ENCODE measurements at regions not wholly inside any gene's neighbourhood (a gene's known extent, or its start where the extent isn't known, plus 50 kb on each side); places are given as distances from the start of the nearest gene placed in this dataset.

DNA sequence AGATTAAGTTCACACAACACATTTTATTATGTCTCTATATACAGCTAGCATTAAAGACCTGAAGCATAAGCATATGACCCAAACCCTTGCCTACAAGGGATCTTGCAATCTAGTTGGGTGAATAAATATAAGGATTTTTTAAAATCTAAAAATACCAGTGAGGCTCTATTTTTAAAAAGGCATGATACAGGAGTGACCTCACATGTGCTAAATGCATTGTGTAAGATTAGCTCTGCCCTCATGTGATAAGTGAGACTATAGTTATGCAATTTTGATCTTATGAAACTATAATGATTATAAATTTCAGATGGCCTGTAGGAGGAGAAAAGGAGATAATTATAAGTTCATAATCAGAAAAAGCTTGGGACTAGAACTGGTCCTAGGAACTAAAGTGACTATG, 451.0 kb upstream of the MAN1A1 start:
- DNase-seq (ENCODE audit: low read depth in 1 of 2, low spot score in 1 of 2) = no peak
- TF ChIP-seq, protein P1, sequence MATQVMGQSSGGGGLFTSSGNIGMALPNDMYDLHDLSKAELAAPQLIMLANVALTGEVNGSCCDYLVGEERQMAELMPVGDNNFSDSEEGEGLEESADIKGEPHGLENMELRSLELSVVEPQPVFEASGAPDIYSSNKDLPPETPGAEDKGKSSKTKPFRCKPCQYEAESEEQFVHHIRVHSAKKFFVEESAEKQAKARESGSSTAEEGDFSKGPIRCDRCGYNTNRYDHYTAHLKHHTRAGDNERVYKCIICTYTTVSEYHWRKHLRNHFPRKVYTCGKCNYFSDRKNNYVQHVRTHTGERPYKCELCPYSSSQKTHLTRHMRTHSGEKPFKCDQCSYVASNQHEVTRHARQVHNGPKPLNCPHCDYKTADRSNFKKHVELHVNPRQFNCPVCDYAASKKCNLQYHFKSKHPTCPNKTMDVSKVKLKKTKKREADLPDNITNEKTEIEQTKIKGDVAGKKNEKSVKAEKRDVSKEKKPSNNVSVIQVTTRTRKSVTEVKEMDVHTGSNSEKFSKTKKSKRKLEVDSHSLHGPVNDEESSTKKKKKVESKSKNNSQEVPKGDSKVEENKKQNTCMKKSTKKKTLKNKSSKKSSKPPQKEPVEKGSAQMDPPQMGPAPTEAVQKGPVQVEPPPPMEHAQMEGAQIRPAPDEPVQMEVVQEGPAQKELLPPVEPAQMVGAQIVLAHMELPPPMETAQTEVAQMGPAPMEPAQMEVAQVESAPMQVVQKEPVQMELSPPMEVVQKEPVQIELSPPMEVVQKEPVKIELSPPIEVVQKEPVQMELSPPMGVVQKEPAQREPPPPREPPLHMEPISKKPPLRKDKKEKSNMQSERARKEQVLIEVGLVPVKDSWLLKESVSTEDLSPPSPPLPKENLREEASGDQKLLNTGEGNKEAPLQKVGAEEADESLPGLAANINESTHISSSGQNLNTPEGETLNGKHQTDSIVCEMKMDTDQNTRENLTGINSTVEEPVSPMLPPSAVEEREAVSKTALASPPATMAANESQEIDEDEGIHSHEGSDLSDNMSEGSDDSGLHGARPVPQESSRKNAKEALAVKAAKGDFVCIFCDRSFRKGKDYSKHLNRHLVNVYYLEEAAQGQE (IDR thresholded peaks at IDR 0.05; ENCODE audit: insufficient replicate concordance, low read depth) = no peak
- TF ChIP-seq POLR2AphosphoS5 (IDR thresholded peaks at IDR 0.05; ENCODE audit: low read depth) = no peak
- TF ChIP-seq, protein P2, sequence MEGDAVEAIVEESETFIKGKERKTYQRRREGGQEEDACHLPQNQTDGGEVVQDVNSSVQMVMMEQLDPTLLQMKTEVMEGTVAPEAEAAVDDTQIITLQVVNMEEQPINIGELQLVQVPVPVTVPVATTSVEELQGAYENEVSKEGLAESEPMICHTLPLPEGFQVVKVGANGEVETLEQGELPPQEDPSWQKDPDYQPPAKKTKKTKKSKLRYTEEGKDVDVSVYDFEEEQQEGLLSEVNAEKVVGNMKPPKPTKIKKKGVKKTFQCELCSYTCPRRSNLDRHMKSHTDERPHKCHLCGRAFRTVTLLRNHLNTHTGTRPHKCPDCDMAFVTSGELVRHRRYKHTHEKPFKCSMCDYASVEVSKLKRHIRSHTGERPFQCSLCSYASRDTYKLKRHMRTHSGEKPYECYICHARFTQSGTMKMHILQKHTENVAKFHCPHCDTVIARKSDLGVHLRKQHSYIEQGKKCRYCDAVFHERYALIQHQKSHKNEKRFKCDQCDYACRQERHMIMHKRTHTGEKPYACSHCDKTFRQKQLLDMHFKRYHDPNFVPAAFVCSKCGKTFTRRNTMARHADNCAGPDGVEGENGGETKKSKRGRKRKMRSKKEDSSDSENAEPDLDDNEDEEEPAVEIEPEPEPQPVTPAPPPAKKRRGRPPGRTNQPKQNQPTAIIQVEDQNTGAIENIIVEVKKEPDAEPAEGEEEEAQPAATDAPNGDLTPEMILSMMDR (IDR thresholded peaks at IDR 0.05; ENCODE audit: insufficient read depth, low read length) = no peak
- no peak for TF ChIP-seq SPI1 (IDR thresholded peaks at IDR 0.05; ENCODE audit: borderline replicate concordance, low read depth)
- no peak for TF ChIP-seq GABPA (IDR thresholded peaks at IDR 0.05; ENCODE audit: low read depth)
- no peak overlapping the region for H3K4me3 ChIP-seq (replicated peaks; ENCODE audit: insufficient read depth, low read length)

DNA sequence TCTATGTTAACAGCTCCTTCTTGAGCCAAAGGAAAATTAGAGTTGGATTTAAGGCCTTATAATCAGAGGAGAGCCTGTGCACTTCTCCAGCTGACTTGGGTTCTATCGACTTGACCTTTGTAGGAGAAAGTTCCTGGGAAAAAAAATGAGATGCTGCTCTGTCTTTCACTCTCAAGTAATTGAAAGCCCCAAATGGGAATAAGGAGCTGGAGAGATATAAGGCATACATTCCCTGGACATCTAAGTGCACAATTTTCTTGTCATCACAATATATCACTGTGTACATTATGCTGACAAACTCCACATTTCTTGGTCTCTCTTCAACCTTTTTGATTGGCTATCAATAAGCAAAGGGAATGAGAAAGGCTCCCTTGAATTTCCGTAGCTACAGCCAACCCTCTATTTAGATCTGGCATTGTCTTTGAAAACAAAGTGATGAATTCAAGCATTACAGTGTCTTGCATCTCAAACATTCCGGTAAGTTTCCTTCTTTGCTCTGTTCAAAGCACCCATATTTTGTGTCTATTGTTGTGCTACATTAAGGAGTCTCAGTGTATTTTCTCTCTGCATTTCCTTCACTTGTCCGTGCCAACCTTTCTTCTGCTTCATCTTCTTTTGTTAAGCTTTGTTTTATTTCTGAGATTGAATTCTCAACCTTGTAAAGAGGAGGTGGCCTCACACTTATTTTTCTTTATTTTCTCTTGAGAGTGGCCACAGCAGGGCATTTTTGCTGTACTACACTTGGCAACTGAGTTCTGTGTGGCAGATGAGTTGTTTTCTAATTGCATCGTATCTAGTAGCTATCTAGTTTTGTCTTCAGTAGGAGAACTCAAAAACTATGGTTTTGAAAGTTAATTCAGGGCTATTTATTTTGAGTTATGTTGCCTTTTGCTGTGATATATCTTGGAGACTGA, 450.3 kb upstream of the MAN1A1 start:
- TF ChIP-seq, protein P1 (IDR thresholded peaks at IDR 0.05; ENCODE audit: insufficient replicate concordance, low read depth) = no peak
- no peak for TF ChIP-seq POLR2AphosphoS5 (IDR thresholded peaks at IDR 0.05; ENCODE audit: low read depth)
- TF ChIP-seq SPI1 (IDR thresholded peaks at IDR 0.05; ENCODE audit: borderline replicate concordance, low read depth) = no peak
- TF ChIP-seq GABPA (IDR thresholded peaks at IDR 0.05; ENCODE audit: low read depth) = no peak
- TF ChIP-seq, protein P2 (IDR thresholded peaks at IDR 0.05; ENCODE audit: insufficient read depth, low read length) = no peak
- no peak overlapping the region for H3K27ac ChIP-seq (replicated peaks)
- no peak overlapping the region for H3K4me3 ChIP-seq (replicated peaks; ENCODE audit: insufficient read depth, low read length)
- H3K27me3 ChIP-seq (ENCODE audit: insufficient read depth, poor library complexity, severe bottlenecking) = no peaks in the 10 kb centered on the region
- no peak for DNase-seq (ENCODE audit: low read depth in 1 of 2, low spot score in 1 of 2)

More for the DNA sequence above, 451.0 kb upstream of the MAN1A1 start:
- Histone ChIP-seq H3K27ac (replicated peaks) (no peak overlapping the region), H3K27me3 (ENCODE audit: insufficient read depth, poor library complexity, severe bottlenecking) (no peaks in the 10 kb centered on the region)

DNA sequence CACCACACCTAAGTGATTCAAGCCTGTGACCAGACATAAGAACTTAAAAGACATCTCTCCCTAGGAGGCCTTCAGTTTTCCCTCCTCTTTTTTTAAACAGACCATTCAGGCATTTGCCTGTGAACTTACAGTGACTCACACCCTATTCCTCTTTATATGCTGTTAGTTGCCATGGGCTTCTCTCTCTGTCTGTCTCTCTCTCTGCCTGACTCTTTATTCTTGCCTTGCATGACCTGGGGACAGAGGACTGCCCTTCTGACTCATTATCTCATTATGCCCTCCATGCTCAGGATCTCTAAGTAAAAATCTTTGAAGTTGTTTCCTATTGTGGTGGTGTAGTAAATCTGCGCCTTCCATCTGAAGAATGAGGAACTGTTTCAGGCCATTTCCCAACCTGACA, 442.2 kb upstream of the MAN1A1 start:
- Histone ChIP-seq H3K27me3 (ENCODE audit: insufficient read depth, poor library complexity, severe bottlenecking) (no peaks in the 10 kb centered on the region), H3K4me3 (replicated peaks; ENCODE audit: insufficient read depth, low read length) (no peak overlapping the region), H3K27ac (replicated peaks) (no peak overlapping the region)
- no peak for DNase-seq (ENCODE audit: low read depth in 1 of 2, low spot score in 1 of 2)
- TF ChIP-seq, protein P1 (IDR thresholded peaks at IDR 0.05; ENCODE audit: insufficient replicate concordance, low read depth) = no peak
- no peak for TF ChIP-seq POLR2AphosphoS5 (IDR thresholded peaks at IDR 0.05; ENCODE audit: low read depth)
- TF ChIP-seq, protein P2 (IDR thresholded peaks at IDR 0.05; ENCODE audit: insufficient read depth, low read length) = no peak
- no peak for TF ChIP-seq GABPA (IDR thresholded peaks at IDR 0.05; ENCODE audit: low read depth)
- TF ChIP-seq SPI1 (IDR thresholded peaks at IDR 0.05; ENCODE audit: borderline replicate concordance, low read depth) = no peak

All from HL-60 (cell line).